ENCODE measurements at regions not wholly inside any gene's neighbourhood (a gene's known extent, or its start where the extent isn't known, plus 50 kb on each side); places are given as distances from the start of the nearest gene placed in this dataset.

GRCh38 chr10:123455861-123456260 is 210.3 kb upstream of the GPR26 start:
- Histone ChIP-seq H2AFZ (ENCODE audit: low read depth, low read length) (no peak overlapping the region), H2BK12ac (ENCODE audit: low read length in 2 of 2) (no peak overlapping the region), H3K9me3 (ENCODE audit: control insufficient read depth, low read length) (no peaks in the 10 kb centered on the region), H3K4me3 (ENCODE audit: insufficient read depth in 1 of 2, low read depth in 1 of 2, low read length in 2 of 2) (no peak overlapping the region), H3K4ac (ENCODE audit: low read depth in 1 of 2, low read length in 2 of 2) (no peak overlapping the region), H2BK15ac (ENCODE audit: low read depth, poor library complexity, severe bottlenecking) (no peak overlapping the region), H3K27ac (ENCODE audit: low read length, poor library complexity, severe bottlenecking) (no peak overlapping the region), H4K8ac (ENCODE audit: low read length) (no peak overlapping the region), H4K91ac (ENCODE audit: low read length) (no peak overlapping the region), H3K18ac (ENCODE audit: low read depth in 1 of 2, low read length in 2 of 2) (no peak overlapping the region), H3K9ac (ENCODE audit: low read length) (no peak overlapping the region), H3K79me1 (replicated peaks; ENCODE audit: low read length, poor library complexity, severe bottlenecking) (no peaks in the 10 kb centered on the region), H3K23ac (ENCODE audit: low read length in 2 of 2) (no peak overlapping the region), H3K27me3 (ENCODE audit: control insufficient read depth in 1 of 2, insufficient read depth in 1 of 2, low read length in 2 of 2) (peaks cover 0 to 16% of the 10 kb centered on the region in 2 experiments), H3K4me1 (ENCODE audit: control insufficient read depth, insufficient read depth, low read depth, low read length) (no peaks in the 10 kb centered on the region), H3K14ac (ENCODE audit: low read length in 2 of 2) (no peak overlapping the region), H2BK120ac (ENCODE audit: low read depth, low read length) (no peak overlapping the region), H2BK5ac (ENCODE audit: low read depth, low read length, poor library complexity, severe bottlenecking) (no peak overlapping the region), H3K4me2 (ENCODE audit: low read length, poor library complexity, severe bottlenecking) (no peak overlapping the region), H3K36me3 (ENCODE audit: control insufficient read depth in 1 of 2, insufficient read depth in 2 of 2, low read depth in 1 of 2, low read length in 2 of 2) (no peaks in the 10 kb centered on the region), H2AK5ac (ENCODE audit: low read length, severe bottlenecking) (no peak overlapping the region)
- WGBS: 73% methylated on average over 3 of the region's 3 CpGs
- DNase-seq: no peak

GRCh38 chr10:123458933-123459332 is 207.2 kb upstream of the GPR26 start:
- Histone ChIP-seq H3K9ac (ENCODE audit: low read length) (no peak overlapping the region), H2BK15ac (ENCODE audit: low read depth, poor library complexity, severe bottlenecking) (no peak overlapping the region), H3K23ac (ENCODE audit: low read length in 2 of 2) (no peak overlapping the region), H3K14ac (ENCODE audit: low read length in 2 of 2) (no peak overlapping the region), H2BK120ac (ENCODE audit: low read depth, low read length) (no peak overlapping the region), H3K4ac (ENCODE audit: low read depth in 1 of 2, low read length in 2 of 2) (no peak overlapping the region), H3K18ac (ENCODE audit: low read depth in 1 of 2, low read length in 2 of 2) (no peak overlapping the region), H3K4me2 (ENCODE audit: low read length, poor library complexity, severe bottlenecking) (no peak overlapping the region), H4K8ac (ENCODE audit: low read length) (no peak overlapping the region), H2BK12ac (ENCODE audit: low read length in 2 of 2) (no peak overlapping the region), H4K91ac (ENCODE audit: low read length) (no peak overlapping the region), H3K4me3 (ENCODE audit: insufficient read depth in 1 of 2, low read depth in 1 of 2, low read length in 2 of 2) (no peak overlapping the region), H2AK5ac (ENCODE audit: low read length, severe bottlenecking) (no peak overlapping the region), H3K36me3 (ENCODE audit: control insufficient read depth in 1 of 2, insufficient read depth in 2 of 2, low read depth in 1 of 2, low read length in 2 of 2) (no peaks in the 10 kb centered on the region), H3K27ac (ENCODE audit: low read length, poor library complexity, severe bottlenecking) (no peak overlapping the region), H3K27me3 (ENCODE audit: control insufficient read depth in 1 of 2, insufficient read depth in 1 of 2, low read length in 2 of 2) (peaks cover 0 to 9% of the 10 kb centered on the region in 2 experiments), H2AFZ (ENCODE audit: low read depth, low read length) (no peak overlapping the region), H2BK5ac (ENCODE audit: low read depth, low read length, poor library complexity, severe bottlenecking) (no peak overlapping the region), H3K79me1 (replicated peaks; ENCODE audit: low read length, poor library complexity, severe bottlenecking) (no peaks in the 10 kb centered on the region), H3K9me3 (ENCODE audit: control insufficient read depth, low read length) (no peaks in the 10 kb centered on the region), H3K4me1 (ENCODE audit: control insufficient read depth, insufficient read depth, low read depth, low read length) (no peaks in the 10 kb centered on the region)
- WGBS: 46% methylated on average over 5 of the region's 5 CpGs
- DNase-seq: no peak

- Histone ChIP-seq H3K4ac (ENCODE audit: low read depth in 1 of 2, low read length in 2 of 2) (no peak overlapping the region), H3K9me3 (ENCODE audit: control insufficient read depth, low read length) (no peaks in the 10 kb centered on the region), H2AK5ac (ENCODE audit: low read length, severe bottlenecking) (no peak overlapping the region), H2BK120ac (ENCODE audit: low read depth, low read length) (no peak overlapping the region), H3K4me3 (ENCODE audit: insufficient read depth in 1 of 2, low read depth in 1 of 2, low read length in 2 of 2) (peak overlapping the region in 1 of 2 experiments; percentile 15), H2BK12ac (ENCODE audit: low read length in 2 of 2) (no peak overlapping the region), H2BK5ac (ENCODE audit: low read depth, low read length, poor library complexity, severe bottlenecking) (no peak overlapping the region), H3K4me2 (ENCODE audit: low read length, poor library complexity, severe bottlenecking) (no peak overlapping the region), H3K4me1 (ENCODE audit: control insufficient read depth, insufficient read depth, low read depth, low read length) (no peaks in the 10 kb centered on the region), H3K27ac (ENCODE audit: low read length, poor library complexity, severe bottlenecking) (no peak overlapping the region), H2BK15ac (ENCODE audit: low read depth, poor library complexity, severe bottlenecking) (no peak overlapping the region), H4K8ac (ENCODE audit: low read length) (no peak overlapping the region), H4K91ac (ENCODE audit: low read length) (no peak overlapping the region), H3K36me3 (ENCODE audit: control insufficient read depth in 1 of 2, insufficient read depth in 2 of 2, low read depth in 1 of 2, low read length in 2 of 2) (no peaks in the 10 kb centered on the region), H3K14ac (ENCODE audit: low read length in 2 of 2) (no peak overlapping the region), H3K9ac (ENCODE audit: low read length) (no peak overlapping the region), H3K23ac (ENCODE audit: low read length in 2 of 2) (no peak overlapping the region), H3K27me3 (ENCODE audit: control insufficient read depth in 1 of 2, insufficient read depth in 1 of 2, low read length in 2 of 2) (peaks cover 0 to 8% of the 10 kb centered on the region in 2 experiments), H3K79me1 (replicated peaks; ENCODE audit: low read length, poor library complexity, severe bottlenecking) (no peaks in the 10 kb centered on the region), H3K18ac (ENCODE audit: low read depth in 1 of 2, low read length in 2 of 2) (no peak overlapping the region), H2AFZ (ENCODE audit: low read depth, low read length) (no peak overlapping the region)
- WGBS: 39% methylated on average over 7 of the region's 7 CpGs
- no peak for DNase-seq
These were observed 206.6 kb upstream of the GPR26 start for GRCh38 chr10:123459371-123460091.

GRCh38 chr10:123462246-123462645 is 203.9 kb upstream of the GPR26 start:
- Histone ChIP-seq H2BK5ac (ENCODE audit: low read depth, low read length, poor library complexity, severe bottlenecking) (no peak overlapping the region), H3K4me1 (ENCODE audit: control insufficient read depth, insufficient read depth, low read depth, low read length) (no peaks in the 10 kb centered on the region), H3K4ac (ENCODE audit: low read depth in 1 of 2, low read length in 2 of 2) (no peak overlapping the region), H3K79me1 (replicated peaks; ENCODE audit: low read length, poor library complexity, severe bottlenecking) (no peaks in the 10 kb centered on the region), H2BK15ac (ENCODE audit: low read depth, poor library complexity, severe bottlenecking) (no peak overlapping the region), H2BK120ac (ENCODE audit: low read depth, low read length) (no peak overlapping the region), H2BK12ac (ENCODE audit: low read length in 2 of 2) (no peak overlapping the region), H3K4me3 (ENCODE audit: insufficient read depth in 1 of 2, low read depth in 1 of 2, low read length in 2 of 2) (no peak overlapping the region), H2AK5ac (ENCODE audit: low read length, severe bottlenecking) (no peak overlapping the region), H3K36me3 (ENCODE audit: control insufficient read depth in 1 of 2, insufficient read depth in 2 of 2, low read depth in 1 of 2, low read length in 2 of 2) (no peaks in the 10 kb centered on the region), H3K23ac (ENCODE audit: low read length in 2 of 2) (no peak overlapping the region), H2AFZ (ENCODE audit: low read depth, low read length) (no peak overlapping the region), H3K27ac (ENCODE audit: low read length, poor library complexity, severe bottlenecking) (no peak overlapping the region), H3K18ac (ENCODE audit: low read depth in 1 of 2, low read length in 2 of 2) (no peak overlapping the region), H3K27me3 (ENCODE audit: control insufficient read depth in 1 of 2, insufficient read depth in 1 of 2, low read length in 2 of 2) (peaks cover 0 to 8% of the 10 kb centered on the region in 2 experiments), H4K91ac (ENCODE audit: low read length) (no peak overlapping the region), H3K4me2 (ENCODE audit: low read length, poor library complexity, severe bottlenecking) (no peak overlapping the region), H3K9me3 (ENCODE audit: control insufficient read depth, low read length) (no peaks in the 10 kb centered on the region), H3K9ac (ENCODE audit: low read length) (no peak overlapping the region), H3K14ac (ENCODE audit: low read length in 2 of 2) (no peak overlapping the region), H4K8ac (ENCODE audit: low read length) (no peak overlapping the region)
- DNase-seq: no peak
- 70% methylated on average over 8 of the region's 8 CpGs for WGBS

Data from mesenchymal stem cell (in vitro differentiated cells and primary cell).